HEK293 (cell line): ENCODE measurements at regions not wholly inside any gene's neighbourhood (a gene's known extent, or its start where the extent isn't known, plus 50 kb on each side); places are given as distances from the start of the nearest gene placed in this dataset.

Experiments used
- CTCF ChIA-PET: fragments of 350-600 bp; formaldehyde crosslinking; extraction: SDS; loops from one replicate; lab custom pipeline; 2021; ENCODE audit warnings: antibody characterized with exemption; lab: Yijun Ruan, JAX
- POLR2A ChIA-PET: fragments of 300-600 bp; formaldehyde crosslinking; extraction: SDS; loops from one replicate; lab custom pipeline; 2020; ENCODE audit warnings: antibody characterized with exemption, inconsistent platforms; lab: Yijun Ruan, JAX
- H3K27ac ChIP-seq: fragments of 200-500 bp; sonication (Bioruptor generic); 2 replicates; pipeline ENCODE4 v1.5.1; 2014; ENCODE audit warnings: low read depth, low read length, control low read depth, inconsistent platforms; ENCODE audit errors: extremely low read depth
- H3K36me3 ChIP-seq, 2 experiments: fragments of 200-500 bp in 1 of 2; sonication (Bioruptor generic) in 1 of 2; 1 replicate in 1 of 2; 2 replicates in 1 of 2; pipeline ENCODE4 v1.5.1; 2014 to 2017; ENCODE audit warnings: inconsistent platforms in 2 of 2, low read length in 2 of 2; ENCODE audit not compliant: control insufficient read depth in 2 of 2, insufficient read depth in 1 of 2
- H3K4me1 ChIP-seq: fragments of 200-500 bp; sonication (Bioruptor generic); 2 replicates; pipeline ENCODE4 v1.5.1; 2014; ENCODE audit warnings: mild to moderate bottlenecking, low read length, inconsistent platforms; ENCODE audit not compliant: control insufficient read depth, insufficient read depth
- H3K4me3 ChIP-seq: 2 replicates; pipeline ENCODE4 v1.5.1; 2011; ENCODE audit warnings: low read depth, mild to moderate bottlenecking, control low read depth, low read length, moderate library complexity
- H3K9me3 ChIP-seq: fragments of 200-500 bp; sonication (Bioruptor generic); 2 replicates; pipeline ENCODE4 v1.5.1; 2014; ENCODE audit warnings: low read depth, low read length, inconsistent platforms; ENCODE audit not compliant: control insufficient read depth, insufficient read depth
- IKZF3 ChIP-seq: fragments of 450-650 bp; IDR thresholded peaks from 2 replicates; pipeline ENCODE4 v1.5.0; 2018; ENCODE audit warnings: missing biosample characterization, mild to moderate bottlenecking, missing genetic modification characterization, moderate library complexity
- MYNN ChIP-seq: fragments of 450-650 bp; formaldehyde crosslinking; IDR thresholded peaks from 2 replicates; pipeline ENCODE4 v1.5.1; 2016; ENCODE audit warnings: missing biosample characterization, missing genetic modification characterization, borderline replicate concordance
- ZBTB20 ChIP-seq: fragments of 450-650 bp; formaldehyde crosslinking; IDR thresholded peaks from 2 replicates; pipeline ENCODE4 v1.5.1; 2016; ENCODE audit warnings: missing biosample characterization, missing genetic modification characterization
- ZEB2 ChIP-seq: fragments of 450-650 bp; formaldehyde crosslinking; IDR thresholded peaks from 2 replicates; pipeline ENCODE4 v1.5.1; 2016; ENCODE audit warnings: missing biosample characterization, missing genetic modification characterization
- ZFHX2 ChIP-seq: fragments of 450-650 bp; formaldehyde crosslinking; conservative IDR thresholded peaks from 2 replicates; pipeline ENCODE4 v1.5.1; 2016; ENCODE audit warnings: missing biosample characterization, missing genetic modification characterization
- ZNF155 ChIP-seq: fragments of 450-650 bp; formaldehyde crosslinking; IDR thresholded peaks from 2 replicates; pipeline ENCODE4 v1.5.1; 2016; ENCODE audit warnings: missing biosample characterization, missing genetic modification characterization
- ZNF157 ChIP-seq: fragments of 450-650 bp; formaldehyde crosslinking; IDR thresholded peaks from 2 replicates; pipeline ENCODE4 v1.5.1; 2016; ENCODE audit warnings: missing biosample characterization, missing genetic modification characterization
- ZNF239 ChIP-seq: fragments of 450-650 bp; formaldehyde crosslinking; IDR thresholded peaks from 2 replicates; pipeline ENCODE4 v1.5.1; 2016; ENCODE audit warnings: missing biosample characterization, missing genetic modification characterization
- ZNF248 ChIP-seq: fragments of 450-650 bp; formaldehyde crosslinking; IDR thresholded peaks from 2 replicates; pipeline ENCODE4 v1.5.1; 2017; ENCODE audit warnings: missing biosample characterization, missing genetic modification characterization
- ZNF302 ChIP-seq: fragments of 450-650 bp; formaldehyde crosslinking; IDR thresholded peaks from 2 replicates; pipeline ENCODE4 v1.5.1; 2016; ENCODE audit warnings: missing biosample characterization, missing genetic modification characterization, low read depth
- ZNF37A ChIP-seq: fragments of 450-650 bp; IDR thresholded peaks from 2 replicates; pipeline ENCODE4 v1.5.1; 2018; ENCODE audit warnings: missing biosample characterization, missing genetic modification characterization
- ZNF501 ChIP-seq: fragments of 450-650 bp; formaldehyde crosslinking; IDR thresholded peaks from 2 replicates; pipeline ENCODE4 v1.5.1; 2016; ENCODE audit warnings: missing biosample characterization, missing genetic modification characterization
- ZNF514 ChIP-seq: fragments of 450-650 bp; formaldehyde crosslinking; IDR thresholded peaks from 2 replicates; pipeline ENCODE4 v1.5.1; 2016; ENCODE audit warnings: missing biosample characterization, missing genetic modification characterization
- ZNF544 ChIP-seq: fragments of 450-650 bp; formaldehyde crosslinking; IDR thresholded peaks from 2 replicates; pipeline ENCODE4 v1.5.0; 2017; ENCODE audit warnings: missing biosample characterization, missing genetic modification characterization
- ZNF560 ChIP-seq: fragments of 450-650 bp; formaldehyde crosslinking; IDR thresholded peaks from 2 replicates; pipeline ENCODE4 v1.5.1; 2017; ENCODE audit warnings: missing biosample characterization, missing genetic modification characterization, borderline replicate concordance
- ZNF654 ChIP-seq: fragments of 450-650 bp; formaldehyde crosslinking; IDR thresholded peaks from 2 replicates; pipeline ENCODE4 v1.5.1; 2016; ENCODE audit warnings: low read depth, missing biosample characterization, missing genetic modification characterization
- ZNF664 ChIP-seq: fragments of 450-650 bp; formaldehyde crosslinking; IDR thresholded peaks from 2 replicates; pipeline ENCODE4 v1.5.1; 2016; ENCODE audit warnings: missing biosample characterization, missing genetic modification characterization
- ZNF747 ChIP-seq: fragments of 450-650 bp; formaldehyde crosslinking; IDR thresholded peaks from 2 replicates; pipeline ENCODE4 v1.5.1; 2016; ENCODE audit warnings: missing biosample characterization, missing genetic modification characterization
- ZNF785 ChIP-seq: fragments of 450-650 bp; formaldehyde crosslinking; IDR thresholded peaks from 2 replicates; pipeline ENCODE4 v1.5.1; 2016; ENCODE audit warnings: missing biosample characterization, missing genetic modification characterization
- ZNF791 ChIP-seq: fragments of 450-650 bp; formaldehyde crosslinking; IDR thresholded peaks from 2 replicates; pipeline ENCODE4 v1.5.1; 2016; ENCODE audit warnings: missing biosample characterization, missing genetic modification characterization
- ZSCAN23 ChIP-seq: fragments of 450-650 bp; formaldehyde crosslinking; IDR thresholded peaks from 2 replicates; pipeline ENCODE4 v1.5.1; 2016; ENCODE audit warnings: missing biosample characterization, missing genetic modification characterization
- ZSCAN5A ChIP-seq: fragments of 450-650 bp; formaldehyde crosslinking; IDR thresholded peaks from 2 replicates; pipeline ENCODE4 v1.5.1; 2016; ENCODE audit warnings: missing biosample characterization, missing genetic modification characterization
- TF ChIP-seq, protein P1 (sequence below): fragments of 450-650 bp; formaldehyde crosslinking; IDR thresholded peaks from 2 replicates; pipeline ENCODE4 v1.5.1; 2016; ENCODE audit warnings: missing biosample characterization, missing genetic modification characterization, borderline replicate concordance
- TF ChIP-seq, protein P2 (sequence below): fragments of 450-650 bp; formaldehyde crosslinking; IDR thresholded peaks from 2 replicates; pipeline ENCODE4 v1.5.1; 2016; ENCODE audit warnings: missing biosample characterization, missing genetic modification characterization
- TF ChIP-seq, protein P3 (sequence below): fragments of 450-650 bp; formaldehyde crosslinking; IDR thresholded peaks from 2 replicates; pipeline ENCODE4 v1.5.1; 2017; ENCODE audit warnings: missing biosample characterization, mild to moderate bottlenecking, missing genetic modification characterization, moderate library complexity
- TF ChIP-seq, protein P4 (sequence below): fragments of 450-650 bp; formaldehyde crosslinking; IDR thresholded peaks from 2 replicates; pipeline ENCODE4 v1.5.1; 2016; ENCODE audit warnings: missing biosample characterization, missing genetic modification characterization, low read depth

DNA sequence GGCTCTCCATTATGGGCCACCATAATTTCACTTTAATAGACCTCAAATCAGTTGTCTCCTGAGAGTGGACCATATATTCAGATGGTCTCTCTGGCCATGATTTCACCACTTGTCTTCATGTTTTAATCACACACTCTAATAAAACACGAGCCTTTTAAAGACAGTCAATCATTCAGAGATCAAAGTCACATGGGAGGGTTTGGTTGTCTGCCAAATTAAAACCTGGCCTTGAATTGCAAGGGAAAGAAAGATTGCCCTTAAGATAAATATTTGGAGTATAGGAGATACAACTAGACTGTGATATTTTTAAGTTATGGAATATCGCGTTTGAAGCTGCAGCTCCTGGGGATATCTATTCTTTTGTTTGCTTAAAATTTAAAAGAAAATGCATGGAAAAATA is 377.8 kb upstream of the DDX18 start (continued):
- TF ChIP-seq, protein P1, sequence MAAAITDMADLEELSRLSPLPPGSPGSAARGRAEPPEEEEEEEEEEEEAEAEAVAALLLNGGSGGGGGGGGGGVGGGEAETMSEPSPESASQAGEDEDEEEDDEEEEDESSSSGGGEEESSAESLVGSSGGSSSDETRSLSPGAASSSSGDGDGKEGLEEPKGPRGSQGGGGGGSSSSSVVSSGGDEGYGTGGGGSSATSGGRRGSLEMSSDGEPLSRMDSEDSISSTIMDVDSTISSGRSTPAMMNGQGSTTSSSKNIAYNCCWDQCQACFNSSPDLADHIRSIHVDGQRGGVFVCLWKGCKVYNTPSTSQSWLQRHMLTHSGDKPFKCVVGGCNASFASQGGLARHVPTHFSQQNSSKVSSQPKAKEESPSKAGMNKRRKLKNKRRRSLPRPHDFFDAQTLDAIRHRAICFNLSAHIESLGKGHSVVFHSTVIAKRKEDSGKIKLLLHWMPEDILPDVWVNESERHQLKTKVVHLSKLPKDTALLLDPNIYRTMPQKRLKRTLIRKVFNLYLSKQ: no peak
- no peak for TF ChIP-seq ZNF37A (tag by site-specific recombination)
- TF ChIP-seq ZNF560: no peak
- no peak for TF ChIP-seq ZNF501
- no peak for TF ChIP-seq ZNF514 (tag by site-specific recombination)
- TF ChIP-seq ZNF157 (tag by site-specific recombination): no peak
- TF ChIP-seq IKZF3 (tag by site-specific recombination): no peak
- no peak for TF ChIP-seq ZNF239 (tag by site-specific recombination)
- no peak for TF ChIP-seq ZSCAN23 (tag by site-specific recombination)

DNA sequence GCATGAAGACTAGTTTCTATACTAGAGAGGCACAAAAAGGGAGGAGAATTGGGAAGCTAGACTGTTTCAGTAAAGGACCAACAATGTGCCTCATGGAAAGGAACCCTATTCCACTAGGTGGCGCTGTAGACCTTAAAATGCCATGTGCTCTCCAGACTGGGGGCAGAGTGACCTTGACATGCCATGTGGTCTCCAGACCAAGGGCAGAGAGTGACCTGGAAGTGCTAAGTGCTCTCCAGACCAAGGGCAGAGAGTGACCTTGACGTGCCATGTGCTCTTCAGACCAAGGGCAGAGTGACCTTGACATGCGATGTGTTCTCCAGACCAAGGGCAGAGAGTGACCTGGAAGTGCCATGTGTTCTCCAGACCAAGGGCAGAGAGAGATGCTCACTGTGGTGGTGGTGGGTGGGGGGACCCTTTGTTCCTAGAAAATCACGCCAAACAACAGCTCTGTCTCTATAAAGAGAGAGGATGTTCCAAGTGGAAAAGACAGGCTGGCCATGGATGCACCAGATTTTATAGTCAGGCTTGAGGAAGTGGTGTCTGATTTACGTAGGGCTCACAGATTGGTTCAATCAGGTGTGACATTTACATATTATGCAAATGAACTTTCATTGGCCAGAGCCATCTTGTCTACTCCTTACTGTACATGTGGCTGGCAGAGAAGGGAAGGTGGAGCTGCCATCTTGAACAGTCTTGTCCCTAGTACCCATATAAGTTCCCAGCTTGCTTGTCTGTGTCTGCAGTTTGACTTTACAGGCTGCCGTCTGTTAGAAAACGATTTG is 344.0 kb upstream of the DDX18 start:
- ChIA-PET POLR2A (no interaction called here), CTCF (interaction anchor here (0.5 to 3.3 kb wide), 18 partner anchors 11 to 1116 kb away, joined by 3 to 28 read pairs (median 4); no protein-coding TSS in a partner anchor)
- Histone ChIP-seq H3K27ac (no peak overlapping the region), H3K4me1 (no peaks in the 10 kb centered on the region), H3K4me3 (no peak overlapping the region), H3K9me3 (no peaks in the 10 kb centered on the region), H3K36me3 (no peaks in the 10 kb centered on the region)
- peak; percentile 83 for TF ChIP-seq ZNF654 (tag by site-specific recombination)
- no peak for TF ChIP-seq ZNF664 (tag by site-specific recombination)
- TF ChIP-seq, protein P2, sequence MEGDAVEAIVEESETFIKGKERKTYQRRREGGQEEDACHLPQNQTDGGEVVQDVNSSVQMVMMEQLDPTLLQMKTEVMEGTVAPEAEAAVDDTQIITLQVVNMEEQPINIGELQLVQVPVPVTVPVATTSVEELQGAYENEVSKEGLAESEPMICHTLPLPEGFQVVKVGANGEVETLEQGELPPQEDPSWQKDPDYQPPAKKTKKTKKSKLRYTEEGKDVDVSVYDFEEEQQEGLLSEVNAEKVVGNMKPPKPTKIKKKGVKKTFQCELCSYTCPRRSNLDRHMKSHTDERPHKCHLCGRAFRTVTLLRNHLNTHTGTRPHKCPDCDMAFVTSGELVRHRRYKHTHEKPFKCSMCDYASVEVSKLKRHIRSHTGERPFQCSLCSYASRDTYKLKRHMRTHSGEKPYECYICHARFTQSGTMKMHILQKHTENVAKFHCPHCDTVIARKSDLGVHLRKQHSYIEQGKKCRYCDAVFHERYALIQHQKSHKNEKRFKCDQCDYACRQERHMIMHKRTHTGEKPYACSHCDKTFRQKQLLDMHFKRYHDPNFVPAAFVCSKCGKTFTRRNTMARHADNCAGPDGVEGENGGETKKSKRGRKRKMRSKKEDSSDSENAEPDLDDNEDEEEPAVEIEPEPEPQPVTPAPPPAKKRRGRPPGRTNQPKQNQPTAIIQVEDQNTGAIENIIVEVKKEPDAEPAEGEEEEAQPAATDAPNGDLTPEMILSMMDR (tag by site-specific recombination): peak; percentile 68; the same call in 1 of the 2 replicates

DNA sequence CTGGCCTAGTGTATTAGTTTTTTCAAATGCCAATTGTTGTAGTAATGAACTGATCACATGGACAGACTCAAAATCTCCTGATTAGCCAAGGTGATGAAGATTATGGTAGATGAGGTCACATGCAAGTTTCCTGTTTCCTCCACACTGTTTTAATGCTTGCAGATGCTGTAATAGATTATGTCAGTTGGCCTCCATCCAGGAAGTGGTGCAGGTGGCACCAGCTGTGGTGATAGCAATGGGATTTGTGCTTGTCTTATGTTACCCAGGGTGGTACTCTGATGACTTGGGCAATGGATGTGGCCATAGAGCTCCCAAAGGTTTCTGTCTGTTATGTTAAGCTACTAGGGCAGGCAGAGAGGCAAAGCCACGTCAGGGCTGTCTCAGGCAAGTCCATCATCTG is 332.9 kb upstream of the DDX18 start:
- no peaks in the 10 kb centered on the region for H3K4me1 ChIP-seq
- H3K9me3 ChIP-seq: no peaks in the 10 kb centered on the region
- POLR2A ChIA-PET: no interaction called here
- H3K4me3 ChIP-seq: no peak overlapping the region
- H3K27ac ChIP-seq: no peak overlapping the region
- H3K36me3 ChIP-seq: no peaks in the 10 kb centered on the region
- CTCF ChIA-PET: interaction anchor here (1.1 to 1.4 kb wide), 2 partner anchors 11 to 290 kb away, joined by 4 to 5 read pairs; no protein-coding TSS in a partner anchor
- TF ChIP-seq ZNF791 (tag by site-specific recombination): no peak
- no peak for TF ChIP-seq ZSCAN5A (tag by site-specific recombination)
- no peak for TF ChIP-seq ZNF785
- no peak for TF ChIP-seq ZNF747
- TF ChIP-seq ZNF155: no peak
- no peak for TF ChIP-seq ZNF544 (tag by site-specific recombination)
- no peak for TF ChIP-seq MYNN
- TF ChIP-seq, protein P3, sequence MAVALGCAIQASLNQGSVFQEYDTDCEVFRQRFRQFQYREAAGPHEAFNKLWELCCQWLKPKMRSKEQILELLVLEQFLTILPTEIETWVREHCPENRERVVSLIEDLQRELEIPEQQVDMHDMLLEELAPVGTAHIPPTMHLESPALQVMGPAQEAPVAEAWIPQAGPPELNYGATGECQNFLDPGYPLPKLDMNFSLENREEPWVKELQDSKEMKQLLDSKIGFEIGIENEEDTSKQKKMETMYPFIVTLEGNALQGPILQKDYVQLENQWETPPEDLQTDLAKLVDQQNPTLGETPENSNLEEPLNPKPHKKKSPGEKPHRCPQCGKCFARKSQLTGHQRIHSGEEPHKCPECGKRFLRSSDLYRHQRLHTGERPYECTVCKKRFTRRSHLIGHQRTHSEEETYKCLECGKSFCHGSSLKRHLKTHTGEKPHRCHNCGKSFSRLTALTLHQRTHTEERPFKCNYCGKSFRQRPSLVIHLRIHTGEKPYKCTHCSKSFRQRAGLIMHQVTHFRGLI (tag by site-specific recombination): no peak
- TF ChIP-seq, protein P4, sequence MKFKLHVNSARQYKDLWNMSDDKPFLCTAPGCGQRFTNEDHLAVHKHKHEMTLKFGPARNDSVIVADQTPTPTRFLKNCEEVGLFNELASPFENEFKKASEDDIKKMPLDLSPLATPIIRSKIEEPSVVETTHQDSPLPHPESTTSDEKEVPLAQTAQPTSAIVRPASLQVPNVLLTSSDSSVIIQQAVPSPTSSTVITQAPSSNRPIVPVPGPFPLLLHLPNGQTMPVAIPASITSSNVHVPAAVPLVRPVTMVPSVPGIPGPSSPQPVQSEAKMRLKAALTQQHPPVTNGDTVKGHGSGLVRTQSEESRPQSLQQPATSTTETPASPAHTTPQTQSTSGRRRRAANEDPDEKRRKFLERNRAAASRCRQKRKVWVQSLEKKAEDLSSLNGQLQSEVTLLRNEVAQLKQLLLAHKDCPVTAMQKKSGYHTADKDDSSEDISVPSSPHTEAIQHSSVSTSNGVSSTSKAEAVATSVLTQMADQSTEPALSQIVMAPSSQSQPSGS (tag by site-specific recombination): no peak
- TF ChIP-seq ZFHX2 (tag by site-specific recombination): no peak
- no peak for TF ChIP-seq ZEB2
- TF ChIP-seq ZNF514 (tag by site-specific recombination): no peak
- no peak for TF ChIP-seq ZNF302
- TF ChIP-seq ZBTB20 (tag by site-specific recombination): no peak
- no peak for TF ChIP-seq ZNF248
